T-cell (primary cell): ENCODE measurements at regions not wholly inside any gene's neighbourhood (a gene's known extent, or its start where the extent isn't known, plus 50 kb on each side); places are given as distances from the start of the nearest gene placed in this dataset.

Experiments
- ATAC-seq, 4 experiments: fragments of 200-7000 bp in 3 of 4; fragments of 150-1000 bp in 1 of 4; cut with Tn5 transposase; replicated peaks in 1 of 4; 1 replicate in 3 of 4; 2 replicates in 1 of 4; pipeline ENCODE4 v1.10.0; 2021; ENCODE audit warnings: moderate library complexity in 3 of 4, mild to moderate bottlenecking in 2 of 4, moderate number of reproducible peaks in 1 of 4
- CTCF ChIA-PET, 2 donors: fragments of 300-600 bp; sonication (Branson Sonifier 250); formaldehyde crosslinking; loops; one replicate each; lab custom pipeline; 2022; ENCODE audit warnings: antibody characterized with exemption in 2 of 2; lab: Charles Lee
- POLR2A ChIA-PET, 2 donors: fragments of 300-600 bp; sonication (Branson Sonifier 250); formaldehyde crosslinking; loops; one replicate each; lab custom pipeline; 2022; ENCODE audit warnings: antibody characterized with exemption in 2 of 2; lab: Charles Lee
- DNase-seq, 35 experiments: peaks; one replicate each; pipeline versions ENCODE4 v3.0.0 to v3.0.0-alpha.2; 2013 to 2023
- H3K27ac ChIP-seq: one replicate; pipeline ENCODE4 v1.5.1; 2013; ENCODE audit warnings: low read length
- H3K27me3 ChIP-seq, 2 experiments: replicated peaks in 1 of 2; 1 replicate in 1 of 2; 2 replicates in 1 of 2; pipeline versions ENCODE4 v1.6.1 to v1.7.0; 2013; ENCODE audit warnings: low read length in 1 of 2, mixed read lengths in 1 of 2; ENCODE audit not compliant: control insufficient read depth in 2 of 2, insufficient read depth in 2 of 2; ENCODE audit errors: extremely low read depth in 1 of 2
- H3K36me3 ChIP-seq, 2 donors: 1 replicate in 1 of 2; 2 replicates in 1 of 2; pipeline versions ENCODE4 v1.6.1 to v1.7.0; 2013; ENCODE audit warnings: low read length in 1 of 2; ENCODE audit not compliant: control insufficient read depth in 2 of 2, insufficient read depth in 1 of 2; ENCODE audit errors: extremely low read depth in 1 of 2
- H3K4me1 ChIP-seq, 2 experiments: 1 replicate in 1 of 2; 2 replicates in 1 of 2; pipeline versions ENCODE4 v1.6.1 to v1.7.0; 2013; ENCODE audit warnings: low read length in 2 of 2, mixed read lengths in 1 of 2; ENCODE audit not compliant: insufficient read depth in 2 of 2, control insufficient read depth in 1 of 2; ENCODE audit errors: extremely low read depth in 1 of 2
- H3K4me3 ChIP-seq, 2 donors: 1 replicate in 1 of 2; 2 replicates in 1 of 2; pipeline versions ENCODE4 v1.5.1 to v1.7.0; 2013; ENCODE audit warnings: mild to moderate bottlenecking in 2 of 2, low read length in 1 of 2, moderate library complexity in 1 of 2; ENCODE audit not compliant: control insufficient read depth in 1 of 2; ENCODE audit errors: extremely low read depth in 1 of 2
- H3K9me3 ChIP-seq: 2 replicates; pipeline ENCODE4 v1.7.0; 2013
- H3K27ac Mint-ChIP-seq, 2 donors: one replicate each; pipeline ENCODE4 v1.8.0; 2020 to 2021; ENCODE audit warnings: mild to moderate bottlenecking in 2 of 2, mixed read lengths in 2 of 2
- H3K27me3 Mint-ChIP-seq, 2 donors: one replicate each; pipeline ENCODE4 v1.8.0; 2021 to 2022; ENCODE audit warnings: mixed read lengths in 2 of 2
- H3K36me3 Mint-ChIP-seq: one replicate; pipeline ENCODE4 v1.8.0; 2021; ENCODE audit warnings: mixed read lengths
- H3K4me1 Mint-ChIP-seq, 3 donors: one replicate each; pipeline ENCODE4 v1.8.0; 2020 to 2022; ENCODE audit warnings: mixed read lengths in 3 of 3, mild to moderate bottlenecking in 1 of 3
- H3K4me3 Mint-ChIP-seq, 3 donors: one replicate each; pipeline ENCODE4 v1.8.0; 2020 to 2022; ENCODE audit warnings: mild to moderate bottlenecking in 3 of 3, mixed read lengths in 3 of 3, moderate library complexity in 3 of 3
- H3K9me3 Mint-ChIP-seq, 3 donors: one replicate each; pipeline ENCODE4 v1.8.0; 2020 to 2022; ENCODE audit warnings: mixed read lengths in 3 of 3
- WGBS: methylation state at CpG from one replicate; pipeline ENCODE4 v1.1.5; 2013; ENCODE audit warnings: missing lambda C conversion rate; ENCODE audit not compliant: insufficient coverage; 5-methylcytosine and 5-hydroxymethylcytosine counted together

DNA sequence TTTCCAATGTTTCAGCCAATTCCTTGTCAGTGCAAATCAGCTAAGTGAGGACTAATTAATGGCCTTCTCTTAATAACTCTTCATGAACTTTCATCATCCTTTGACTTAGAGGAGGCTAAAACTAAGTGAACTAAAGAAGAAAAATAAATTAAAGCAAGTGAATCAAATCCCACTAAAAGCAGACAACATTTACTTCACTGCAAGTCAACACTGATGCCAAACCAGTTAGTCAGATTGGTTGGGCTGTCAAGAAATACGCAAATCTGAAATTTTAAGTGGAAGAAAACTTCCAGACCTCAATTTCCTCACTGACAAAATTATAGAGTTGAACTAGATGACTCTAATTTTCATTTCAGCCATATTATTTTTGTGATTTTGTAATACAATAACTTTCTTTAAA lies 137.2 kb upstream of the PRLR start:
- DNase-seq (no peak), ATAC-seq (no peak)
- Mint-ChIP-seq H3K36me3 (no peaks in the 10 kb centered on the region), H3K27ac (no peak overlapping the region), H3K4me3 (no peak overlapping the region), H3K27me3 (peaks cover 3 to 12% of the 10 kb centered on the region in 2 donors), H3K4me1 (no peaks in the 10 kb centered on the region), H3K9me3 (no peaks in the 10 kb centered on the region)
- no CpG with 5 or more reads among the region's 1 CpG for WGBS
- Histone ChIP-seq H3K9me3 (no peaks in the 10 kb centered on the region), H3K4me3 (no peak overlapping the region), H3K4me1 (no peaks in the 10 kb centered on the region), H3K27me3 (no peaks in the 10 kb centered on the region), H3K27ac (no peak overlapping the region), H3K36me3 (no peaks in the 10 kb centered on the region)
- CTCF ChIA-PET, result no interaction called here
- POLR2A ChIA-PET, result no interaction called here

DNA sequence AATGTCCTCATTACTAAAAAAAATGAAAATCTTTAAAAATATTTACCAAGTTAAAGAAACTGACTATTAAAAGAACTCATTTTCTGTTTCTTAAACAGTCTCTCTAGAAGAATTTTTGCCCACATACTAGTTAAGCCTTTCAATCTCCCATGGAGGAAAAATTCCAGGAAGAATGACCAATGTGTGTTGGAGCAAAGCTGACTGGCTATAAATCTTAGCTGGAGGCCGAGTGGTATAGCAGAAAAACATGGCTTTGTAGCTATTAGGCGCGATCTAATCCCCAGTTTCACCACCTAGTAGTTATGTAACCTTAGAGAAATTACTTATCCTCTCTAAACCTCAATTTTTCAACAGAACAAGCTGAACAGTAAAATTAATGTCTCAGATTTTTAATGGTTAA lies 135.5 kb upstream of the PRLR start:
- no peaks in the 10 kb centered on the region for H3K9me3 Mint-ChIP-seq
- Histone ChIP-seq H3K4me1 (no peaks in the 10 kb centered on the region), H3K9me3 (no peaks in the 10 kb centered on the region), H3K4me3 (no peak overlapping the region), H3K36me3 (no peaks in the 10 kb centered on the region), H3K27me3 (no peaks in the 10 kb centered on the region), H3K27ac (no peak overlapping the region)
- no peak overlapping the region for H3K27ac Mint-ChIP-seq
- DNase-seq (no peak), ATAC-seq (no peak)
- ChIA-PET CTCF (no interaction called here), POLR2A (no interaction called here)
- H3K36me3 Mint-ChIP-seq, result no peaks in the 10 kb centered on the region
- H3K4me3 Mint-ChIP-seq, result no peak overlapping the region
- no CpG with 5 or more reads among the region's 3 CpGs for WGBS
- H3K4me1 Mint-ChIP-seq, result no peaks in the 10 kb centered on the region
- H3K27me3 Mint-ChIP-seq, result peaks cover 6 to 9% of the 10 kb centered on the region in 2 donors

- H3K36me3 ChIP-seq, result no peaks in the 10 kb centered on the region
- Mint-ChIP-seq H3K4me3 (no peak overlapping the region), H3K36me3 (no peaks in the 10 kb centered on the region), H3K9me3 (no peaks in the 10 kb centered on the region), H3K4me1 (no peaks in the 10 kb centered on the region), H3K27me3 (peaks cover 11 to 12% of the 10 kb centered on the region in 2 donors), H3K27ac (no peak overlapping the region)
- ChIA-PET POLR2A (no interaction called here), CTCF (no interaction called here)
- no peak overlapping the region for H3K27ac ChIP-seq
- H3K4me3 ChIP-seq, result no peak overlapping the region
- no peaks in the 10 kb centered on the region for H3K27me3 ChIP-seq
- 67% methylated on average over 1 of the region's 2 CpGs for WGBS
- ATAC-seq (no peak), DNase-seq (no peak)
- H3K4me1 ChIP-seq, result no peaks in the 10 kb centered on the region
- H3K9me3 ChIP-seq, result no peaks in the 10 kb centered on the region
Observed at GRCh38 chr5:35364350-35364749, 134.1 kb upstream of the PRLR start.

GRCh38 chr5:35363387-35363965 lies 133.2 kb upstream of the PRLR start:
- no peaks in the 10 kb centered on the region for H3K9me3 ChIP-seq
- H3K36me3 ChIP-seq, result no peaks in the 10 kb centered on the region
- ATAC-seq, result no peak
- Mint-ChIP-seq H3K4me1 (no peaks in the 10 kb centered on the region), H3K4me3 (no peak overlapping the region), H3K36me3 (no peaks in the 10 kb centered on the region), H3K27ac (no peak overlapping the region), H3K9me3 (no peaks in the 10 kb centered on the region), H3K27me3 (peaks cover 11 to 13% of the 10 kb centered on the region in 2 donors)
- no peak overlapping the region for H3K4me3 ChIP-seq
- DNase-seq, result no peak
- H3K27me3 ChIP-seq, result no peaks in the 10 kb centered on the region
- H3K27ac ChIP-seq, result no peak overlapping the region
- WGBS, result 47% methylated on average over 2 of the region's 4 CpGs
- no peaks in the 10 kb centered on the region for H3K4me1 ChIP-seq
- POLR2A ChIA-PET, result no interaction called here
- CTCF ChIA-PET, result no interaction called here

DNA sequence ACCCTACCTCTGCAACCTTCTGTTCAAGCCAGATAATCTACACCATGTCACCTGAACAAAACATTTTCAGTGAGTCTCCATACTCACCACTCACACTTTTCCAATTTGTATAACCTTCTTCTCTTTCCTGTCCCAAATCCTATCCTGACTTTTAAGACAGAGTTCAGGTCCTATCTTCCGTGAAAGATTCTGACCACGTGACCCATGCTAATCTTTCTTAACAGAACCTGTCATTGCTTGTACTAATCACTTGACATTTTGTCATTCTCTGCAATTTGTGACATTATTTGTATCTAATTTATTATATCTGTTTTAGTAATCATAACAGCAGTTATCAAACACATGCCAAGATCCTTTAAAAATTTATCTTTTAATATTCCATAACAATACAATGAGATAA lies 132.5 kb upstream of the PRLR start:
- ATAC-seq, result no peak
- Mint-ChIP-seq H3K27me3 (peaks cover 11 to 13% of the 10 kb centered on the region in 2 donors), H3K27ac (no peak overlapping the region), H3K4me3 (no peak overlapping the region), H3K4me1 (no peaks in the 10 kb centered on the region), H3K9me3 (no peaks in the 10 kb centered on the region), H3K36me3 (no peaks in the 10 kb centered on the region)
- no peak for DNase-seq
- H3K4me3 ChIP-seq, result no peak overlapping the region
- no peaks in the 10 kb centered on the region for H3K27me3 ChIP-seq
- WGBS, result no CpG with 5 or more reads among the region's 2 CpGs
- H3K27ac ChIP-seq, result no peak overlapping the region
- POLR2A ChIA-PET, result no interaction called here
- H3K4me1 ChIP-seq, result no peaks in the 10 kb centered on the region
- CTCF ChIA-PET, result no interaction called here
- H3K36me3 ChIP-seq, result no peaks in the 10 kb centered on the region
- no peaks in the 10 kb centered on the region for H3K9me3 ChIP-seq

DNA sequence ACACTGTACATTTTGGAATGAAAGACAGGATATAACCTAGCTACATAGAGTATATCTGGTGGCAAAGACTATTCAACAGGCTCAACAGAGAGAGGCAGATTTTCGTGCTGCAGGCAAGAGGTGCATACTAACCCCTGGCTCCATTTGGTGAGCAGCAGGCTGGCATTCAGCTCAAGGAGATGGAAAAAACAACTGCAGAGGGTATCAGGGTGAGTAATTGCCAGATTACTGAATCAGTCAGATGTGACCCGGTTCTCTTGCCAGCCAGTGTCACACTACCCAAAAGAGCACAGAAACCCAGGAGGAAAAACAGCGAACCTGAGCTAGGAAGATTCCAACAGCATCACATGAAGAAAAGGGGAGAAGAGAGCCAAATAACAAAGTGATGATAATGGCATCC lies 130.4 kb upstream of the PRLR start:
- H3K36me3 ChIP-seq, result no peaks in the 10 kb centered on the region
- CTCF ChIA-PET, result no interaction called here
- H3K27me3 Mint-ChIP-seq, result peaks cover 6 to 14% of the 10 kb centered on the region in 2 donors
- no peaks in the 10 kb centered on the region for H3K27me3 ChIP-seq
- POLR2A ChIA-PET, result no interaction called here
- H3K4me3 ChIP-seq, result no peak overlapping the region
- WGBS, result 45% methylated on average over 1 of the region's 3 CpGs
- no peak overlapping the region for H3K4me3 Mint-ChIP-seq
- H3K27ac Mint-ChIP-seq, result no peak overlapping the region
- no peaks in the 10 kb centered on the region for H3K4me1 Mint-ChIP-seq
- no peak for DNase-seq
- no peaks in the 10 kb centered on the region for H3K36me3 Mint-ChIP-seq
- no peak for ATAC-seq
- peaks cover 0 to 6% (median 3%) of the 10 kb centered on the region in 3 donors for H3K9me3 Mint-ChIP-seq
- H3K4me1 ChIP-seq, result no peaks in the 10 kb centered on the region
- no peak overlapping the region for H3K27ac ChIP-seq
- H3K9me3 ChIP-seq, result no peaks in the 10 kb centered on the region

- Histone ChIP-seq H3K36me3 (no peaks in the 10 kb centered on the region), H3K27ac (no peak overlapping the region), H3K4me1 (no peaks in the 10 kb centered on the region), H3K9me3 (no peaks in the 10 kb centered on the region), H3K27me3 (peaks cover 0 to 1% of the 10 kb centered on the region in 2 experiments), H3K4me3 (no peak overlapping the region)
- DNase-seq (no peak), ATAC-seq (no peak)
- Mint-ChIP-seq H3K9me3 (peaks cover 0 to 6% (median 3%) of the 10 kb centered on the region in 3 donors), H3K36me3 (no peaks in the 10 kb centered on the region), H3K4me1 (no peaks in the 10 kb centered on the region), H3K27ac (no peak overlapping the region), H3K4me3 (no peak overlapping the region), H3K27me3 (peaks cover 6 to 14% of the 10 kb centered on the region in 2 donors)
- WGBS, result no CpG with 5 or more reads among the region's 1 CpG
- CTCF ChIA-PET, result no interaction called here
- POLR2A ChIA-PET, result no interaction called here
Observed at GRCh38 chr5:35359859-35360258, 129.6 kb upstream of the PRLR start.
